ENCODE measurements at regions not wholly inside any gene's neighbourhood (a gene's known extent, or its start where the extent isn't known, plus 50 kb on each side); places are given as distances from the start of the nearest gene placed in this dataset.

DNA sequence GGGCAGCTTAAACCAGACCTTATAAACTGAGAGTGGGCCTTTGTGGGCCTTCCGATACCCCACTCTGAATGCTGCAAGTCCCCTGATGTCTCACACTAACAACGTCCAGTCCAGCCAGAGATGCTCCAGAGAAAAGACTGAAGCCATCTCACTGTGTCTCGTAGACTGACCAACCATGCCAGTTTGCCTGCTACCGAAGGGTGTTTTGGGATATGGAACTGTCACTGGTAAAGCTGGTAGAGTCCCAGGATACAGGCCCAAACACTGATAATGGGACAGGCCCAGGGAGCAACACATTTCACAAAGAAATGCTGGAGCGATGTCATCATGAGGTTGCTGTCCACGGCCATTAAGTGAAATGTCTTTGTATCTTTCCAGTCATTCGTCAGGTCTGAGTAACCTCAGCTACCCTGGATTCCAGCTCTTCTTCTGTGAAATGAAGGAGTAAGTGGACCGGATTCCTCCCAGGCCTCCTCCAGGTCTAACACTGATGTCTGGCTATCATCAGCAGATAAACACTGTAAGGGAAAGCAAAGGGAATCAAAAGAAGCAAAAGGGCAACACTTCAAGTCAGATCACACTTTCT, 81.6 kb downstream of the SLC5A7 start:
- intact Hi-C loops (cut with micrococcal nuclease): no loop called here

DNA sequence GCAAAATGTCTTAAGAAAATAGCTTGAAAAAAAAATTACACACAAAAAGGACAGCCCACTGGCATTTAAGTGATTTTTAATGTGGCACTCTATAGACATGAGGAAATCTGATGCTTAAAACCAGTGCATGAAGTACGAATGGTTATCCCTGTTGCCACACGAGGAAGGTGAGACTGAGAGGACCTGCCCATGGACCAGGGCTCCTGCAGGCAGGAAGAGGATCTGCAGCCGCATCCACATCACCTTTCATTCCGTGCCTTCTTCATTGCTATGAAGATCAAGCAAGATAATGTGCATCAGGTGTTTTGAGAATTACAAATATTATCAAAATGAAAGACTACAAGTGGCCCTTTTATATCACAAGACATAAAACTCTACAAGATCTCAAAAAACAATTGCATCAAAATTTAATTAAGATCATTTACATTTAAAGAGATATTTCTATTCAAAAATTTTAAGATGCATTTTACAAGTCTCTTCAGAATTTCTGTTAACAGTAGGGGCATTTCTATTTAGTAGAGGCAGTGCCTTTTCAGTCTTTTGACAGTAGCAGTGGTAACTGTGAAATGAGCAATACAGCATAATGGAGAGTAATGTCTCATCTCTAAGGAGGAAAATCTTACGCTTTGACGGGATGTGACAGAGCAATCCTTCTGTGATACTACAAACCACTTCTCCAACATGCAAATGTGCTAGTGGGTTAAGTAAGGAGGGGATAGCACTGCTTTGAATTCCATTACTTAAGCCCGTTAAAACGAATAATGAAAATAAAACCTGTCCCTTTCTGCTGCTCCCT, 83.4 kb downstream of the SLC5A7 start:
- intact Hi-C loops (cut with micrococcal nuclease): no loop called here

DNA sequence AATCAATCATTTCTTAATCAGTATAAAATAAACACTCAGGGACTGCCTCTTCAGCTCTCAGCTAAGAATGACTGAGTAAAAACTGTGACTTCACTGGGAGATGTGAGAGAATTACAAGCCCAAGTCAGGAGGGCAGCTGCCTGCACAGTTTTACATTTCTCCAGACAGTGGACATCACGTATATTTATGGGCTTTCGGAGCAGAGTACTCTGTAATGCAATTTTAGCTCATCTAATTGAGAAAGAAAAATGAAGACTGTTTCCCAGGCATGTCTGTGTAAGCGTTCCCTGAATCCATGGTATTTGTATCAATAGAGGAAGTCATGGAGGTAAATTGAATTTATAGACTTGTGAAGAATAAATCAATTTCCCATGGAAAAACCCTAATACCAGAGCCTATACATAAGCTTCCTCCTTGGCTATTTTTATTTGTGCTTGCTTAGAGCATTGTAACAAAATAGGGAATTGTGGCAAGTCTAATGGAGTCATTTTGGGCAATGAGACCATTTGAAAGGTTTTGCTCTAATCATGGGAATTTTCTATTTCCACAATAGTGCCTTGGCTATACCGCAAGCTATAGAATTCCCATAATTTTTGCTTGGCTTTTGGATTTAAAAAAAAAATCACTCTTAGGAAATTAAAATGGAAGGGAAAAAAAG, 87.2 kb downstream of the SLC5A7 start:
- intact Hi-C loops (cut with micrococcal nuclease): no loop called here

DNA sequence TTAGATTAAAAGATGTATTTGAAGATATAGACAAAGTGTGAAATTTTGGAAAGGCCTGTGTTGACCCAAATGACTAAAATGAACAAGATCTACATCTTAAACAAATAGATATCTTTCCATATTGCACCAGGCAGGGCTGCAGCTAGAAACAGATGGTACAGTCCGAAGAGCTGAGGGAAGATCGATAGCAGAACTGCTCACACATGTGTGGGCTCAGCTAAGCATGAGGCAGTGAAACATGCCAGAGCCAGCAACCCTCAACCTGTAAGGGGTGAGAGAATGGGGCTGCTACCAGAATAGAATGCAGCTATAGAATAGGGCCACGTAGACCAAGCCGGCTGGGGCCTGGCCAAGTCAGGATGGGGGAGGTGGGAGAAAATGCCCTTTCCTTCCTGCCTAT, 87.8 kb downstream of the SLC5A7 start:
- intact Hi-C loops (cut with micrococcal nuclease): no loop called here

DNA sequence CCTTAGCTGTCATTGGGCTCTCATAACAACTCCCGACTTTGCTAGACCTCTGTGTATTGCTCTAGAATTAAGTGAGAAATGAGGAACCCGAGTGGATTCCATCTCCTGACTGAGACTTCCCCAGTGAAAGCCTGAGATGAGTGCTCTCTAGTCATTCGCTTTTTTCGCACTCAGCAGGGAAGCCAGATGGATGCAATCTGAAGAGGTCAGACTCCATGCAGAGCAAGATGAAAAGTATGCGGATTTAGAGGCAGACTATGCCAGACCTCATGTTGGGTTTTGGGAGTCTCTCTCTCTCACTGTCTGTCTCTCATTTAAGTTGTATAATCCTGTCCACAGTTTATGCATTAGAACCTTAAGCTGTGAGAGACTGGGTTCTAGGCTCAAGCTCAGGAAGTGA, 88.6 kb downstream of the SLC5A7 start:
- intact Hi-C loops (cut with micrococcal nuclease): no loop called here

DNA sequence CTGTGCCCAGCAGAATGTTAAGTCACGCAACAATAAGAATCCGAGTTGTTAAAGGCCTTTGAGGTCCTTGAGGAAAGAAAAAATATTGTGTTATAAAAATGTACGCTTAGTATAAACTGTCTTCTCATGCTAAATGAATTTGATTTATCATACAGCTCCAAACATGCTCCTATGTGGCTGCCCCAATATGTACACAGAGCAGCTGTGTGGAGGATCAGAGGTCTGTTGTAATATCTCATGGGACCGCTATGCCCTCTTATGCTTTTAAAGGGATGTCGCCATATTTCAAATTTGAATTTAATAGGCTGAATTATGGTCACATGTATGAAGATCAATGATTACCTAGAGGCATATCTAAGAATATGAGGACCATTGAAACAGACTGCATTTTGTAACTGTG, 90.2 kb downstream of the SLC5A7 start:
- intact Hi-C loops (cut with micrococcal nuclease): no loop called here

DNA sequence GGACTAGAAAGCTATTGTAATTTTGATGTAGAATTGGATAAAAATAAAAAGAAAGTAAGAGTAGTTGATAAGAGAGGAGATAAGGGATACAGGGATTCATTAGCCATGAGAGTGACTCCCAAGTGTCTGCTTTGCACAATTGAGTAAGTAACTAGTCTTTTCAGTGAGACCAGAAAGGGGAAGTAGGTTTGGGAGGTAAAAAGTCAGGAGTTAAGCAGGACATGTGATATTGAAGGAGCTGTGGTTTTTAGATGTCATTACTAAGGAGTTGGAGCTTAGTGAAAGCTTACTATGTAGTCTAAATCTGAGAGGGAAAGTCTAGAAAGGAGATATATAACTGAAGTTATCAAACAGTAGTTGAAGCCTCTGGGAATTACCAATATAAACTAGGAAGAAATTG, 93.4 kb downstream of the SLC5A7 start:
- intact Hi-C loops (cut with micrococcal nuclease): no loop called here

DNA sequence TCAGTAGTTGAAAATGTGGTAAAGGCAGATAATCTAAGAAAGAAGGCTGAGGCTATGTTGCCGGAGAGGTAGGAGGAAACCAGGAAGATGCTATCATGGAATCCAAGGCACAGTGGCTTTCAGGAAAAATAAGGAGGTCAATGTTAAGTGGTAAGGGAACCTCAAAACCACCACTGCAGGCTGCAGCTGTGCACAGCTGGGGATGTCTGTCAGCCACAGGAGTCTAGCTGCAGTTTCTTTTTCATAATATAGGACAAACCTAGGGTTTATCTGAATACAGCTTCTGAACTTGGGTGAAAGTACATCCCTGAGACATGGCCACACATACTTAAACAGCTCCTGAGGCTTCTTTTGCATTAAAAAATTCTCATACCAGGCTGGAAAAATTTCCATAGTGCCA, 93.9 kb downstream of the SLC5A7 start:
- intact Hi-C loops (cut with micrococcal nuclease): no loop called here

DNA sequence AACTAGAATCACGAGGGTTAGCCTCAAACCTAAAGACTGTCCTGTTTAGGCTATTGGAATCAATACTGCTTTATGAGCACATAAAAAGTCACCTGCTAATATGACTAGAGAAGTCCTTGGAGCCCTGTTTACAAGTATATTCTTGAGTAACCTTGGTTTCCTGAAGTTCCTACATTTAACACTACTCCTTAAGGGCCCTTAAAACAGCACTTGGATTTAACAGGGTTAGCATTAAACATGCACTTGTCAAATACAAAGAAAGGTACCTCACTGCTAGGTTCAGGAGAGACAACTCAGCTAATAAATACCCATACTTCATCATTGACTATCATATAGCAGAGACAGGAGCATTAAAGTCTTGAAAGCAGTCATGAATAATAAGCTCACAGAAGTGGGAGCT, 96.7 kb downstream of the SLC5A7 start:
- intact Hi-C loops (cut with micrococcal nuclease): no loop called here

DNA sequence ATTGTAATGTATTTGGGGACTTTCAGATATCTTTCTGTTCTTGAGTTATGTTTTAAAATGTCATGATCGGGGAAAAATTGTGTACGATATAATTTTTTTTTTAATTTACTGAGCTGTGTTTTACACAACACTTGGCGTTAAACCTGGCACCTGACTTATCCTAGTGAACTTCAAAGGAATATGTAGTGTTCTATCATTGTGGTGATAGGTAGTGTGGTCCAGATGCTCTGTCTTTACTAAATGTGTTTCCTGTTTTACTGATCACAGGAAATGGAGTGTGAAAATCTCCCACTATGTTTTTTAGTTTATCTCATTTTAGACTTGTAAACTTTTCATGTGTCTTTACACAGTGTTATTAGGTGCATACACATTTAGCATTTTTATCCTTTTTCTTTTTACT, 98.0 kb downstream of the SLC5A7 start:
- intact Hi-C loops (cut with micrococcal nuclease): no loop called here

DNA sequence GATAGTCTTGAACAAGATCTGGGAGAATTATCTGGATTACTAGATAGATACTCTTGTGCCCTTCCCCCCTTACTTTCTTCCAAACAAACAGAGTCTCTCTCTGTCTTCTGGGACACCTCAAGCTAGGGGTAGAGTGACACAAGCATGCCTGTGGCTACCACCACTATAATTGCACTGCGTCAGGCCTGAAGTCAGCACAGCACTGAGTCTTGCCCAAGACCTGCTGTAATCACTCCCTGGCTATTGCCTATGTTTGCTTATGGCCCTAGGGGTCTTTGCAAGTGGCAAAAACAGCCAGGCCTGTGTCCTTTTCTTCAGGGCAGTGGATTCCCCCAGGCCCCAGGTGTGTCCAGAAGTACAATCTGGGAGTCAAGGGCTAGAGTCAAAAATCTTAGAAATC, 106.6 kb downstream of the SLC5A7 start:
- intact Hi-C loops (cut with micrococcal nuclease): no loop called here

GRCh38 chr2:108101481-108101880, 115.2 kb downstream of the SLC5A7 start:
- intact Hi-C loops (cut with micrococcal nuclease): no loop called here

DNA sequence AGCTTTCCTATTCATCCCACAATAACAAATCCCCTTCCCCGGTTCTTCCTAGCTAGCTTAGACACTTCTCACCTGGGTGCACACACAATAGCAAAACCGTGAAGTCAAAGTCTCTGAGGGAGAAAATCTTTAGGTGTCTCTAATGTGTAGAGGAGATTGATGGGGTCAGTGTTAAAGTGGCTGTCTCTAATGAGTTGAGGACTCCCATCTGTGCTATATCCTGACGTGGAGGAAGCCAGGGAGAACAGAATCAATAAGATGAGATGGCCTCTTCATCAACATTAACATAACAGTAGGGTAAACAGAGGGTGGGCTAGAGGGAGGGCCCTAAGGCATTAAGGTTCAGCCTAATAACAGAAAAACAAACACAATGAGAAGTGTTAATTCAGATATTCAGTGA, 120.4 kb downstream of the SLC5A7 start:
- intact Hi-C loops (cut with micrococcal nuclease): no loop called here

GRCh38 chr2:108111936-108112335, 125.6 kb downstream of the SLC5A7 start:
- intact Hi-C loops (cut with micrococcal nuclease): no loop called here

DNA sequence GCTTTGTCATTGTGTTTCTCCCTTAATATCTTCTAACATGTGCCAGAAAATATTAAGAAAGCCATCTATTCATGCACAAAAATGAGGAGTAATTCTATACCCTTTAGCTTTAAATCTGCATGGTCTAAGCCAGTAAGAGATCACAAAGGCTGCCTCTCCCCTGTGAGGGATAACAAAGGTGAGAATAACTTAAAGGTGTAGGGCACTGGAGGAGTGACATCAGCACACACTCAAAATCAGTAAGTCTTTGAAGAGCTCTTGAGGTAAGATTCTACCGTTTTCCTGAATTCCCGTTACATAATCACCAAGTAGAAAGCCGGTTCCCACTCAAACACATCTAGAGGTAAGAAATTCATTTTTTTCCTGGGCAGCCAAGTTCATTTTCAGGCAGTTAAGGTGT, 123.9 kb upstream of the SULT1C3 start:
- intact Hi-C loops (cut with micrococcal nuclease): no loop called here

DNA sequence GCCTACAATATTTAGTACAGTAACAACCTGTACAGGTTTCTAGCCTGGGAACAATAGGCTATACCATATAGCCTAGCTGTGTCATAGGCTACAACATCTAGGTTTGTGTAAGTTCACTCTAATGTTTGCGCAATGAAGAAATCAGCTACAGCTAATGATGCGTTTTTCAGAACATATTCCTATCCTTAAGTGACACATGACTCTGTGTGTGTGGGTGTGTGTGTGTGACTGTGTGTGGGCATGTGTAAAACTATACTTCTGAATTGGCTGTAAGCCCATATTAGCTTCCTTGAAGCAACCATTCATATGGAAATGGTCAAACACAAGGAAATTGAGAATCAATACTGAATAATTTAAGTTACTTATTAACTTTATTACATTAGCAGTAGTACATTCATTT, 120.8 kb upstream of the SULT1C3 start:
- intact Hi-C loops (cut with micrococcal nuclease): no loop called here

- intact Hi-C loops (cut with micrococcal nuclease): no loop called here
Observed at GRCh38 chr2:108119492-108119891, 120.3 kb upstream of the SULT1C3 start.

- intact Hi-C loops (cut with micrococcal nuclease): no loop called here
Observed at GRCh38 chr2:108124736-108125495, 114.9 kb upstream of the SULT1C3 start.

DNA sequence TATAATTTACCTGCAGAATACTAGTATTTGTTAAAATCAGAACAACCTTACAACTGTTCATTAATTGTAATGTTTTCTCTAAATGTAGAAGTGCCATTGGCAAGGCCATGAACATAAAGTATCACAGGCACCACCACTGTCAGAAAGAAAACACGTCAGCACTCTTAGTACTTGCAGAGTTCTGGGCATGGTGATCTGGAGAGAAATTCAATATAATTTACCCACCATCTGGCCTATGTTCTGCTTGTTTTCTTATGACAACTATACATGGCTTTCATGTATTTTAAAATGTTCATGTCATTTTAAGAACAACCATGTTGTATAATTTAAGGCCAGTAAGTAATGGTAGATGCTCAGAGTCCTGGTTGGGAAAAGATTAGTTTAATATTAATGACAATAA, 114.2 kb upstream of the SULT1C3 start:
- intact Hi-C loops (cut with micrococcal nuclease): no loop called here

GRCh38 chr2:108128249-108128648, 111.5 kb upstream of the SULT1C3 start:
- intact Hi-C loops (cut with micrococcal nuclease): no loop called here

DNA sequence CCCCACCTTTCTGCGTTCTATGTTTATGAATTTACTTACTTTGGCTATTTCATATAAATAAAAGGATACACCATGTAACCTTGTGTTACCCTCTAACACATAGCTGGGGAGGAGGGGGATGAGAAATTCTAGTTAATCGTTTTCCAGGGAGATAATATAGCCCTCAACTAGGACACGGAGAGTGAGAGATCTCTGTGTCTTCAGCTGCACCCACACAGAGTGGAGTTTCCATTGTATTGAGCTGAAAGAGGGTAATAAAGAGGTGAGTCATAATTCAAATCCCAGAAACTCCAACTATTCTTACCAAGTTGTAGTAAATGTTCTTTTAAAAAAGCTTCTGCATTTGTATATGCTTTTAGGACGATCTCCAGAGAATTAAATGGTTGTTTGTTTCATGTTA, 110.1 kb upstream of the SULT1C3 start:
- intact Hi-C loops (cut with micrococcal nuclease): no loop called here

GRCh38 chr2:108133457-108133856, 106.3 kb upstream of the SULT1C3 start:
- intact Hi-C loops (cut with micrococcal nuclease): no loop called here

All from T-helper 1 cell treated with Interleukin-12 subunit alpha and Interleukin-12 subunit beta and Interleukin-4 antibody, amounts not matched to agents 30 ng/mL and 1 ng/mL, for 36 hours (primary cell).